ENCODE measurements at regions not wholly inside any gene's neighbourhood (a gene's known extent, or its start where the extent isn't known, plus 50 kb on each side); places are given as distances from the start of the nearest gene placed in this dataset.
A peak's percentile ranks its signal among the peaks of the same experiment; 100 is the strongest.

DNA sequence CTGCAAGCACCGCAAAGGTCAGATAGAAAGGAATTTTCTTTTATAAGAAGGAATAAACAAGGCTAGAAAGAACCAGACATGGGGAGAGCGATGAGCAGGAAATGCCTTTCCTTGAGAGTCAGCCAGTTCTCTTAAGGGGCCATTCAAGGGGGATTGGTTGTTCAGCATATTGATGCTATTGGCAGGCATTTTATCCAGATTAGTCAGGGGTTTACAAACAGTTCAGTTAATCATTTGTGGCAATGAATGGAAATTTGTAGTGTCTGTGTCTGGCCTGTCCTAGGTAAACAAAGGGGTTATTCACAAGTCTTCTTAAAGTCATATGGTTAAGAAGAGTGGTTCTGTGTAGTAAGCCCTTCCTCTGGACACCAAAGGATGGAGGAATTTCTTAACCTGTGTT, 184.7 kb upstream of the FRMPD4 start:
- DNase-seq = no peak

- no peak for DNase-seq
Observed at GRCh38 chrX:11954176-11954575, 184.1 kb upstream of the FRMPD4 start.

GRCh38 chrX:11960031-11960430, 178.2 kb upstream of the FRMPD4 start:
- no peak for DNase-seq

DNA sequence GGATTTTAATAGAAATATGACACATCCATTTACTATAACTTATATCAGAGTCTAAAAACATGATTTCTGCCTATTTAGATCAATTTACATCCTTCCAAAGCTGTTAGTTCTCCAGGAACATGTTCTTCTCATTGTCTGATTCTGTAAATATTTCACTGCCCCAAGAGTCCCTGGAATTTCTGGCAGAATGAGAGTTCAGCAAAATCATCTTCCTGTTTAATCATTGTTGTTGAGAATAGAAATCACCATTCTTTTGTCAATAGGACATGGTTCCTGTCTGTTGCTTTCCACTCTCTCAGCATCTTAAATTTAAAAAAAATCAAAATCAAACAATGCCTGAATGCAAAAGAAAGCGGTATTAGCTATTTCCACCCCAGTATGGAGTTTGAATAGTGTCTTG, 172.8 kb upstream of the FRMPD4 start:
- no peak for DNase-seq

DNA sequence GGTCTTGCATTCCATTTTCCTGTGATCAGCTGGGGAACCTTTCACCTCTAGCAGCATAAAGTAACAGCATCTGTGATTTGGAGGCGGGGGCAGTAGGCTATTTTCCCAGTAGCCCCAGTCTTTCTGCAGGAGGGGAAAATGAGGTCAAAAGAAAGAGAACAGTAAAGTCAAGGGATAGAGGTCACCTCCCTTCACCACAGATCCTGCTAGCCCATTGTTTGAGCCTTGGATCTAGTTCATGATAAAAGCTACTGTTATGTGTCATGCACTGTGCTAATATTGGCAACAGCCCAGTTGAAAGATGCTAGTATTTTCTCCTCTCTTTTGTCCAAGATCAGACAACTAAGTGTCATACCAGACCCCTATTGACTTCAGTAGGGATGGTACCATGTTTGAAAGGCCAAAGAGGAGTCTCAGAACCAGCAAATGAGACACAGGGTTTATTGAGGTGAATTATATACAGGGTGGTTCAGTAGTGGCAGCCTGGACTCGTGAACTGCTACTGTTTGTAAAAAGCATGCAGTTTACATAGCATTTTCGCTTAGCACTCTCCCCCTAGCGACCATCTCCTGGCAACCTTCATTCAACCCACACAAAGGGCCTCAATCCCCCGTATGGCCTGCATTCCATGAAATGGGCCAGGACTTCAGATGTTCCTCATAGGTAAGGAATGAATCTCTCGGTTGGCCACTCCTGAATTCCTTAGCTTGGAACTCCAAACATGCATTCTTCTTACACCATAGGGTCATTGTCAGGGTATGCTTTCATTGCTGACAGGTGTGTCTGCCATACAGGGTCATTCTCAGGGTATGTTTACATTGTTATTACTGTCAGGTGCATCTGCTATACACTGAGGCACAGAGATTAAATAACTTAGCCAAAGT, 170.0 kb upstream of the FRMPD4 start:
- DNase-seq = no peak

- DNase-seq = no peak
Observed at GRCh38 chrX:11968991-11969390, 169.3 kb upstream of the FRMPD4 start.

DNA sequence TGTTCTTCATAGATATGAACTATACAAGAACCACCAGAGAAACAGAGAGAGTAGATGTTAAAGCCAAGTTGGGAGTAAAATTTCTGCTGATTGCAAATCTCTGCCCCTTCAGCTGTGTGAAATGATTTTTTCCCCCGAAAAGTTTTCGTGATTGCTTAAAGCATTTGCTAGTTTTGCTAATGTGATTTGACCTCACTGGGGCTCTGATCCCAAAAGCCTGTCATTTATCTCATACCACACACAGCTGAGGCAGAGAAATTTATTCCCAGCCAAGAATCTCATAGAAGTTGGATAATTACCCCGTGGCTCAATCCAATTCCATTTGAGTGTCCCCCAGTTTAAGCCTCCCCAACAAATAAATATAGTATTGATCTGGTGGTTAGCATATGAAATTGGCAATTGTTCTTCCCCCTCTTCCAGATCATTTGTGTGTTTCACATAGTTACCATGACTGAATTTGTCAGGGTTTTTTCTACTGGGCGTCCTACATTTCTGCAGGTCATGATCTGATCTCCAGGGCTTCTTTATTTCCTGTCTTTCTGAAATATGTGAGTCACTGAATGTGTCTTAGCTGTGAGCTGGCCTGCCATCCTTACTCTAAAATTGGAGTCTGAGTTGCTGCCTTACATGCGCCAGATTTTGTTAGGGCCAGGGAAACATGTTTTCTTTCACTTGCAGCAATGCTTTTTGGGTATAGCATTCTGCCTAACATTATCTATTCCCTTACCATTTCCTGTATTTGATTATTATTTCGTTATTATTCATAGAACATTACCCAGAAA, 167.5 kb upstream of the FRMPD4 start:
- DNase-seq = no peak

DNA sequence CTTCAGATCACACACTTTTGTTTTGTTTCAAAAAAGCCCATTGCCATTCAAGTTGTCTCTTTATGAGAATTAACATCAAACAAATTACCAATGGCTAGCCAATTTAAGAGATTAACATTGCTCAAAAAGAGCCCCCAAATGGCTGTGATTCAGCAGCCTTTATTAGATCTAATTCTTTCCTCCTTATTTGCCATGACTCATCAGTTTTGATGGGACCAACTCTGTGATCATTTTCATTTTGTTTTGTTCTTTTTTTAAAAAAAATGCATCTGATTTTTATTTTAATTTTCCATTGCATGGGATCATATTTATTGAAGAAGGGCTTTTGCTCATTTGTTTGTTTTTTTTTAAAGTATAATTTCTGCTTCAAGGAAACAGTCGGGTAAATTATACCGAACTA, 161.6 kb upstream of the FRMPD4 start:
- DNase-seq = no peak

DNA sequence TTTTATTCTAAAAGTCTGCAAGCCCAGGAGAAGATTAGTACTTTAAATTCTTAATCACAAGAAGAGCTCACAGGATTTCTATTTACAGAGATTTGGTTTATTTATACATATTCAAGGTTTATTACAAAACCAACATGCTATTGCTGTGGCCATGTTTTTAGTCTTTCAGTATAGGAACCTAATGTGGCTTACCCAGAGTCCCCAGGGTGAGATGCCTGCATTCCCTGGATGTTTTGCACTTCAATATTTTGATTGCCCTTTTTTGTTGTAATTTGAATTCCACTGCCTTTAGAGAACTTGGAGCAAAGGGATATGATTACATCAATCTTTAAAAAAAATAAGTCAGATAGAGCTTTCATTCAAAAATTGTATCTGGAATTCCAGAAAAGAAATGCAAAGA, 146.0 kb upstream of the FRMPD4 start:
- DNase-seq = no peak

DNA sequence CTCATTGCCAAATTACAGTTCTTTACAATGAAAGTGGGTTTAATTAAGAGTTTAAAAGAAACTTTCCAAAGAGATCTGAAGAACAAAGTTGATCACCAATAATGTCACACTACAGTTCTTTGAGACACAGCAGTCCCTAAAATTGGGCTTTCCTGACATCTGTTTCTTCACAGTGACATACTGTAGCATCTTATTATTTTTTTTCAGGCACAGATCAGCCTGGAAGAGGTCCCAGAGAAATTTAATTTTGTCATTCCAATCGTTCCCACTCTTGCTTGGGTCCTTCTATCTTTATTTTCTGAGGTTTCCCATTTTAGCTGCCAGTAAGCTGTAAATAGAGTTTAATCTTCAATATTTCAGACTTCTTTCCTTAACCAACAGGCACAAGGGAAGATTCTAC, 143.1 kb upstream of the FRMPD4 start:
- no peak for DNase-seq

GRCh38 chrX:11996810-11997209, 141.5 kb upstream of the FRMPD4 start:
- DNase-seq = no peak

DNA sequence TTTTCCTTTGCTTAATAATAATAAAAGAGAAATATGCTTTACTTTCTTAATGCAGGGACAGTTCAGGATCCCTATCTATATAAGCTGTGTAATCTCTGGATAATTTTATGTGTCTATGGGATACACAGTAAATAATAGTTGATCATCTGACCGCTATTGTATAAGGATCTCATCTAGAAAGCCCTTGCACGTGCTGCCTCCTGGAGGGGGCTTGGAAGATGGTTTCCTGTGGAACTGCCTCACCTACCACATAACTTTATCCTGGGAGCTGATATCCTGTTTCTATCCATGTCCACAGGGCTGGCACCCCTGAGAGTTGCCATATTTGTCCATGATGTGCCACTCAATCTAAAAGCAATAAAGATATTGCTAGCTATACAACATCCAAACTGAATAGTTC, 139.3 kb upstream of the FRMPD4 start:
- DNase-seq = no peak

DNA sequence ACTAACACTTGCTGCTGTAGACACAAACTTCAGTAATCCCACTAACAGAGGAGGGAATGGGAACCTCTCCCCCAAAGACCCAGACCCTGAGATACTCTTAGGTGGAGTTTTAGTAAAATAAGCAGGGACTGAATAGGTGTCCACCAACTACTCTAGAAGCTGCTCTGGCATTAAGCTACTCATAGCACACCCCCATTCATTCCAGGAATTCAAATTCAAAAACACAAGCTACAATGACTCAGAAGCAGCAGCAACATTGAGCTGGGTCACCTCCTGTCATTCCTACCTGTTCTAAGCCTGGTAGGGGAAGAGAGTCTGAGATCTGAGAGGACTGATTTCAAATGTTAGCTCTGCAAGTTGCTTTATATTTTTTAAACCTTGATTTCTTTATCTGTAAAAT, 135.4 kb upstream of the FRMPD4 start:
- no peak for DNase-seq

- DNase-seq = peak; percentile 13
Observed at GRCh38 chrX:12007881-12008280, 130.4 kb upstream of the FRMPD4 start.

- DNase-seq = no peak
Observed at GRCh38 chrX:12010436-12010835, 127.8 kb upstream of the FRMPD4 start.

GRCh38 chrX:12011075-12011474, 127.2 kb upstream of the FRMPD4 start:
- no peak for DNase-seq

GRCh38 chrX:12013211-12013618, 125.1 kb upstream of the FRMPD4 start:
- DNase-seq = no peak

DNA sequence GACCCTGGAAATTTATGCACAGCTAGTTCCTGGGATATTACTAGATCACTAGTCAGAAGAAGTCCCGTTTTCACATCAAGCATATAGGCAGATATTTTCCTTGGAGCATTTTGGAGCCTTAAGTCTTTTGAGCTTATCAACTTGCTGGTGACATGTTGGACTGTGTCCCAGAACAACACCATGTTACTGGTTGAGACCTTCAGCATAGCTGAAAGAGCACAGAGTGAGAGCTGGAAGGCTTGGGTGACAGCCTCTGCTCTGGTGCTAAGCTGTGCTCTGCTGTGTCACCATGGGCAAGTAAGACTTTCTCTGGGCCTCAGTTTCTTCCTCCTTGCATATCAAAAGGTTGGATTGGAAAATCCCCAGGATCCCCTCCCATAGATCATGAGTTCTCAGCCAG, 116.6 kb upstream of the FRMPD4 start:
- DNase-seq = no peak

GRCh38 chrX:12026481-12026880, 111.8 kb upstream of the FRMPD4 start:
- no peak for DNase-seq

DNA sequence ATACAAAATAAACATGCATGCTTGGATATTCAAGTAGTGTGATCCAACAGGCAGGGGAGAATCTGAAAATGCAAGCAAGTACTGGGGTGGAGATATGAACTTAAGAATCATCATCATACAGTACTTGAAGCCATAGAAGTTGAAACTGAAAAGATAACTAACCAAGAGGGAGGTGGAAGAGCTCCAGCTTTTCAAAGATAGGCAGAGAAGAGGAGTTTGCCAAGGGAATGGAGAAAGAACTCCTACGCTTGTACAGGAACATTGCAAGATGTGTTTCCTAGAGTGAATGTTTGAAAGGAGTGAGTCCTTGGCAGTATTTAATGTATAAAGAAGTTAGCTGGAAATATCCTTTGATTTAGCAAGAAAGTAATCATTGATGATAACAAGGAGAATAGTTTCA, 106.2 kb upstream of the FRMPD4 start:
- DNase-seq = no peak

DNA sequence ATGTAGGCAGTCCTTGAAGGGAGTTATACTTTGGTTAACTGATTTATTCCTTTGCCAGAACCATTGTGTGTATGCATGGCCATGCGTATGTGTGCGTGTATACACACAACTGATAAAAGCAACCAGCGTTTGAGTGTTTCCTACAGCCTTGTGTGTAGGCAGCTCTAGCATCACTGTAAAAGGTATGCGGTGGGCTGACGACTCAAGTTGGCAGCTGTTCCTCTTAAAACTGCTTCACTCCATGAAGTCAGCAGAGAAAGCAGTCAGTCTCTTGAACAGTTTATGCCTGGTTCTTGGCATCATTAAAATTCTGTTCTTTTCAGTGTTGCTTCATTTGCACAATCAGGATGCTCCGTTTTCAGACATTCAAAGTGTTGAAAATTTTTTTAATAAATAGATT, 103.5 kb upstream of the FRMPD4 start:
- no peak for DNase-seq

DNA sequence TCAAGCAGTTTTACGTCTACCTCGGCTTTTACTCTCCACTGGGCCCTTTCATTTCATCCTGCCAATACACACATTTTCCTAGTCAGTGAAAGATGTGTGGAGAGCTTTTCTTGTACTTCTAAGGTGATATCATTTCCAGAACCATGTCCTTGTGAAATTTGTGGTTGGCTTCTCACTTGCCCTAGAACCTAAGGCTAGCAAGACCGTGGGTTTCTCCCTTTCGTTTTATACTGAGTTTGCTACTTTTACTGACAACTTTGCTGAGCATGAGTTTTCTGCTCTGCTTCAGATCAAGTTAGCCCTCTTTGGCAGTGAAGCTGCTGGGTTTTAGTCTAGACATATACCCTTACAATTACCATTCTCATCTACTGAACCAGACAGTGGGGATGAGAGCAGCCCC, 95.7 kb upstream of the FRMPD4 start:
- no peak for DNase-seq

DNA sequence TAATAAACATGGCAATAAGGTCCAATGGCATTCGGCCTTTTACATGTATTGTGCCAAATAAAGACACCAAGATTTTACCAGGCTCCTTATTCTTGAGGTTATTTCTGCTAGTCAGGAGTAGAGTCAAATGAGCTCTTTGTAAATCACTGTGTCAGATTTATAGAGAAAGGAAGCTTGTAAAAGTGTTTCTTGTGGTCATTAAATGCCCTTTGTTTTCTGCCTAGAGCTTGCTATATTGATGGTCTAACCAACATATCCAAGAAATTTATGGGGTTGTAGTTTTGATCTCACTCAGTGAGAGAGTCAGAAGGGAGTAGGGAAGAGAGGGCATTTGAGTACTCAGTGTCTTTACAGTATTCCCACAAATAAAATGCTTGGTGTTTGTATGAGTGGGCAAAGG, 86.2 kb upstream of the FRMPD4 start:
- no peak for DNase-seq

DNA sequence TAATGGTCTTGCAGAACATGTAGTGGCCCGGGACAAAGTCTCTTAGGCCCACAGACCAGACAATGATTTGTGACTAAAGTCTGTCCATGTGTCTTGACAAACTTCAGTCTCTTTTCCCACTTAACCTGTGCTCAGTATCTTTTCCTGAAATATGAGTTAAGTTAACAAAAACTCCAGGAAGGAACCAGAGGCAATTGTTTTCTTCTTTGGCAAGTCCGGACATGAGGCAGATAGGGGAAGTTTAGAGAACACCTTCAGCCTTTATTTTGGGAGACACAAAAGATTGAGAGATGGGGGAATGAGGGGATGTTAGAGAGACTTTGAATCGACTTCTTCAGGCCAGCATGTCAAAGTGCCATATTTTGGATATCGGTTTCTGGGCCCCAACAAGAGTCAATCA, 80.2 kb upstream of the FRMPD4 start:
- DNase-seq = no peak
